A204.1 (cell line): ENCODE measurements at regions not wholly inside any gene's neighbourhood (a gene's known extent, or its start where the extent isn't known, plus 50 kb on each side); places are given as distances from the start of the nearest gene placed in this dataset.
"Not testable (repeated sequence)": the region's sequence is repeated elsewhere in the genome, so short reads cannot be mapped to it uniquely, and the experiment has no call there.

Experiments
- FAIRE-seq: peaks from 2 replicates; lab custom pipeline; 2012; peaks lifted over from hg19 to GRCh38; lab: Jason Lieb, UNC

DNA sequence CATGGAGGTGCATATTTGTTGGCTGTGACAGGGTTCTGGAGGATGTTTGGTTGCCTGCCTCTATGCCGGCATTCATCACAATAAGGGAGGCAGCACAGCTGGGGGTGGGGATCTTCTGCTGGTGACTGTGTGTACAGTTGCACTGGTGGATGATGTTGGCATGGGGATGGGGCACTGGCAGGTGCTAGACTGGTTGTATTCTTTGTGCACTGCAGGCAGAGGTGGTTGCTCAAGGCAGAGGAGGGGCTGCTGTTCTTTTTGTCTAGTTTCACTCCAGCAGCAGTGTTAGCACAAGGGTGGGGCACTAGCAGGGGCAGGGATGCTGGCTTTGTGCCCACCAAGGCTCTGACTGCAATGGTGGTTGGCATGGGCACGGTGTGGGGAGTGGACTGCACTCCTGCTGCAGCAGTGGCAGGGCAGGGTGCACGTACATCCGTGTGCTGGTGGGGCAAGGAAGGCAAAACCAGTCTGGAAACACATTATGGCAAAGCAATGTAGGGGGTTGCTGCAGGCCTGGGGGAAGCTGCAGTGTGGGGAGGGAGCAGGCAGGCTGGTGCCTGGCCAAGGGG lies 69.3 kb downstream of the ISOC1 start:
- FAIRE-seq = no peak

- no peak for FAIRE-seq
Observed at GRCh38 chr5:129170050-129170449, 75.5 kb downstream of the ISOC1 start.

- no peak for FAIRE-seq
Observed at GRCh38 chr5:129171194-129171944, 76.8 kb downstream of the ISOC1 start.

- no peak for FAIRE-seq
Observed at GRCh38 chr5:129172580-129172979, 78.0 kb downstream of the ISOC1 start.

DNA sequence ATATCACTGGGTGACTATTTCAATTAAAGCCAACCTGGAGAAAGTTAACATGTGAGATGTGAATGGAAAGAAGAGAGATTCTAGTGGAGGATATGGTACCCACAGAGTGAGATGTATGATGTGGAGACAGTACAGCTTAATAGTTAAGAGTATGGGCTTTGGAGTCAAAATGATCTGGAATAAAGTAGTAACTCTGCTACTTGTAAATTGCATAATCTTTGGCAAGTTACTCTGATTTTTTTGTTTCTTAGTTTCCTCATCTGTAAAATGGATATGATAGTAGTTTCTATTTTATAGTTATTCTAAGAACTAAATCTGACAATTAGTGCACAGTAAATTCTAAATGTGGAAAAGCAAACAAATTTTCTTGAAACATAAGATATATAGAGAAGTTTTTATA lies 79.2 kb downstream of the ISOC1 start:
- peak; percentile 34 for FAIRE-seq

GRCh38 chr5:129174480-129174879 lies 79.9 kb downstream of the ISOC1 start:
- FAIRE-seq = no peak

DNA sequence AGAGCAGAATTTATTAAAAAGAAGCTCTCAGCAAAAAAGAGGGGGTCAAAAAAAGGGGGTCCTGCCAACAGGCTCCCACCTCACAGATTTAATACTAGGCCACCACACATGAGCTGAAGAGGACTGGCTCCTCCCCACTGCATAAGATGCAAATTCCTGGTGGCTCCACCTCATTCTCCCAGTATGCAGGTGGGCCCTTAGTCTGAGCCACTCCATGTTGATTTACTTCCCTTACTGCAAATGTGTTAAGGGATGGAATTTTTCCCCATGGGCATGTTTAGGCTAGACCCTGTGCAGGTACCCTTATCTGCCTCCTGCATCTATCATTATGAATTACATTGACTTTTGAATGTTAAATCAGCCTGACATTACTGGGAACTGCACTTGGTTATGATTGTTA lies 82.9 kb downstream of the ISOC1 start:
- no peak for FAIRE-seq

DNA sequence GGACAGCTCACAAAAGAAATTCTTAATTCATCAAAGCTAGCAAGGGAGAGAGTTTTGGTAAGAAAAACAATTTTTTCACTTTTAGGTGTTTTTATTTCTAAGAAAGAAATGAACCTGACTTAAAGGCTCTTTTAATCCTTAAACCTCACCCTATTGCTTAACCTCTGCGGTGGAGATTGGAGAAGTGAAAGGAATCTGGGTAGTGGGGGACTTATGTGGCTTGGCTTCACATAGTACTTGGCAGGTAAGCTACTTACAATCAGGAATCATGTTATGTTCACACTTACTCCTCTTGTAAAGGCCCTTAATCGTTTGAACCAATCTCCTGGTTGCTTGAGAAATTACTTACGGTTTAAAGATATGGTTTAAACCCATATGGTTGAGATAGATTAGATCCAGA lies 104.8 kb downstream of the ISOC1 start:
- FAIRE-seq = no peak

- no peak for FAIRE-seq
Observed at GRCh38 chr5:129204525-129204924, 110.0 kb downstream of the ISOC1 start.

DNA sequence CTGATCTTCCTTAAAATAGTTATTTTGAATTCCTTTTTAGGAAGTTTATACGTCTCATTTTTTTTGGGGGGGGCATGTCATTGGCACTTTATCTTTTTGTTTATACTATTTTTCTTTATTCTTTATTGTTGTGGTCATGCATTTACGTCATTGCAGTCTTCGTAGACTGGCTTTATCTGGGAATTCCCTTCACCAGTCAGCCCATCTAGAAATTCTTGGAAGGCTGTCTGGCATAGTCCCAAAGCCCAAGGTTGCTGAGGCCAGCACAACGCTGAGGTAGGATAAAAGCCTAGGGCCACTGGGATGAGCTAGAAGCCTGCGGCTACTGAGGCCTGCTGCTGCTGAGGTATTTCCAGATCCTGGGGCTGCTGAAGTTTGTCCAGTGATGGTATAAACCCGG lies 121.5 kb downstream of the ISOC1 start:
- FAIRE-seq = no peak

- FAIRE-seq = no peak
Observed at GRCh38 chr5:129217179-129217578, 122.6 kb downstream of the ISOC1 start.

DNA sequence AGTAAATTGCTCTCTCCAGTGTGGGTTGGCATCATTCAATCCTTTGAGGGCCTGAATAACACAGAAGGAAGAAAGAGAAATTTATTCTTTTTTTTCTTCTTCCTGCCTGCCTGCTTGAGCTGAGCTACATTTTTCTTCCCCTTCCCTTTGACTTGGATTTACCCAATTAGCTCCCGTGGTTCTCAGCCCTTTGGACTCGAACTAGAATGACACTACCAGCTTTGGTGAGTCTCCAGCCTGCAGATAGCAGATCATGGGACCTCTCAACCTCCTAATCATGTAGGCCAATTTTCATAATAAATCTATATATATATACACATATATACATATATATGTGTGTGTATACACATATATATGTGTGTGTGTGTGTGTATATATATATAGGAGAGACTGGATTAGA lies 128.6 kb downstream of the ISOC1 start:
- no peak for FAIRE-seq

- no peak for FAIRE-seq
Observed at GRCh38 chr5:129228577-129228976, 134.0 kb downstream of the ISOC1 start.

- FAIRE-seq = no peak
Observed at GRCh38 chr5:129241755-129242154, 147.2 kb downstream of the ISOC1 start.

- FAIRE-seq = no peak
Observed at GRCh38 chr5:129243039-129243438, 148.5 kb downstream of the ISOC1 start.

- no peak for FAIRE-seq
Observed at GRCh38 chr5:129244478-129244877, 149.9 kb downstream of the ISOC1 start.

DNA sequence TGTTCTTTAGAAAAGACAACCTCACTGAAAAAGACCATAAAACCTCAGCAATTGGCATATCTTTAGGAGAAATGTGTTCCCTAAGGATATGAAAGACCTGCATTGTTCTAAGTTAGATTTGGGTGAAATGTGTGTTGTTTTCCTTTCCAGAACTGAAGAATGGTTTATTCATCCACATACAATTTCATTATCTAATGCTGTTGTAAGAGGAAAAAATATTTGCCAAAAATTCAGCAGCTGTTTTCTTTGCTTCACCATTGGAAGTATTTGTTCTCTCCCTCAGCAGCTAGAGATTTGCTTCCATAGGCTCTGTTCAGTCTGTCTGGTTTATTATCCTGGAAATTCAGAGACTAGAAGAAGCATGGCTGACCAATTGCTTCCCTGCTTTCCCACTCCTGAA lies 150.9 kb downstream of the ISOC1 start:
- FAIRE-seq = no peak

DNA sequence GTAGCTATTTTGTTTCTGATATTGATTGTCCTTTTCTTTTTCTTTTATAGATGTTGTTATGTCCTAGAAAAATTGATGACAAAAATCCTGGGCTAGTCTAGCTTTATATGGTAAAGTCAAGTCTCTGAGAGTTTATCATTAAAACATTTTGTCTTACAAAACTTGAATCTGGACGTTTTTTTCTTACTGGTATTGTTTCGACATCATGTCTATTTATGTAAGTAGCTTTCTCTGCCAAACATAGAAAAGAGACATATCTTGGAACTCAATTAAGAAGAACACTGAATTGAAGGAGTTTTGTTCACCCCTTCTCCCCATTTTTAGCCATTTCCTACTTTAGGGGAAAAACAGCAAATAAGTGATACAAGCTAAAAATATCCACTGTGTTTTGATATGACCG lies 151.5 kb downstream of the ISOC1 start:
- no peak for FAIRE-seq

GRCh38 chr5:129249886-129250285 lies 155.3 kb downstream of the ISOC1 start:
- FAIRE-seq = no peak

DNA sequence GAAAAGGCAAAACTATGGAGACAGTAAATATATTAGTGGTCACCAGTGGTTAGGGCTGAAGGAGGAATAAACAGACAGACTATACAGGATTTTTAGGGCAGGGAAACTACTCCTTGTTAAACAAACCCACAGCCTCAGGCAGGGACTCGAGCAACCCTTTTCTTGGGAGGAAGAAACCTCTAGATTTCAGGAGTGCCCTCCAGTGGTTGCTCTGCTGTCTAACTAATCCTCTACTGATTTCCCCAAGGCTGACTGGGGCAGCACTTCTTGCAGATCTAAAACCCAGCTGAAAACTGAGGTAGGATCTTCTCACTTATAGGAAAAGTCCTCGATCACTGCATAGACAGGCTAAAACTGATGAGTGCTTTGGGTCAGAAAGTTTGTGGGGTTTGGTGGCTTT lies 176.8 kb downstream of the ISOC1 start:
- no peak for FAIRE-seq

- FAIRE-seq = peak; percentile 99
Observed at GRCh38 chr5:129284010-129284409, 176.1 kb upstream of the ADAMTS19 start.

GRCh38 chr5:129294216-129294615 lies 165.9 kb upstream of the ADAMTS19 start:
- not testable (repeated sequence) for FAIRE-seq

DNA sequence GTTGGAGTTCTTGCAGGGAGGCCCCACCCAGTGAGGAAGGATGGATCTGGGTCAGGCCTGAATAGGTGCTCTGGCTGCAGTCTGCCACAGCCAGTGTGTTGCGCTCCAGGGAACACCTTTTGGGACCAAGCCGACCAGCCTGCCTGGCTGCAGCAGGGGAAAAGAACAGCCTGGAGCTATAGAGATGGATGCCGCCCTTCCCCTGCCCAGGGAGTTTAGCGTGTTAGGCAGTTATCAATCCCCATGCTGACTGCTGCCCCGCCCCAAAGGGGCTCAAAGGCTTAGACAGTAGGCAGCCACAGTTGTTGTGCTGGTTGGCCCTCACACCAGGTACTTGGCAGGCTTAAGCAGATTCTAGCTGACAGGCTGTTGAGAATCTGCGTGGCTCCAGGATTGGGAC lies 153.4 kb upstream of the ADAMTS19 start:
- no peak for FAIRE-seq

DNA sequence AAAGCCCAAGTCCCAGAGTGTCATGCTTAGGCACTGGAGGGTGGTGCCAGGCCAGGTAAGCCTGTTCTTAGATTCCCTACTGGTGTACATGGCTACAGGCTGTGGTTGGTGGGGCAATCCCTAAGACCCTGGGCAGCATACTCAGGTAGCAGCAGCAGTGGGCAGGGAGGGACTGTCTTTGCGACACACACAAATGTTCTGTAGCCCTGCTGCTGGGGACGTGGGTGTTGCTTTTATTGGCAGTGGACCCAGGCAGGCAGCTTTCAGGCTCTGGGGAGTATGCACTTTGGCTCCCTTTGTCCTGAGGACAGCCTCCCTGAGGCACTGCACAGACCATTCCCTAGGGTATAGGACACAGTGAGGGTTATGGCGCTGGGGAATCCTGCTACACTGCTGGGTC lies 137.1 kb upstream of the ADAMTS19 start:
- no peak for FAIRE-seq
